HCT116 (cell line): ENCODE measurements at regions not wholly inside any gene's neighbourhood (a gene's known extent, or its start where the extent isn't known, plus 50 kb on each side); places are given as distances from the start of the nearest gene placed in this dataset.

Experiments used
- ATAC-seq: fragments of 200-7000 bp; cut with Tn5 transposase; 2 replicates; pipeline ENCODE4 v1.9.1; 2020; ENCODE audit warnings: mild to moderate bottlenecking, moderate library complexity
- BruUV-seq: library from RNA; stranded (reverse); fragments of 400-500 nt; replicated peaks from 2 replicates; lab custom pipeline; 2021; lab: Mats Ljungman, UMichigan
- CTCF ChIA-PET: fragments of 300-600 bp; sonication (Branson Sonifier 250); formaldehyde crosslinking; loops from one replicate; lab custom pipeline; 2021; ENCODE audit warnings: antibody characterized with exemption; lab: Charles Lee
- POLR2A ChIA-PET: fragments of 300-600, 350-600 bp; sonication (Branson Sonifier 250); formaldehyde crosslinking; loops from one replicate; lab custom pipeline; 2021; ENCODE audit warnings: antibody characterized with exemption; lab: Charles Lee
- RAD21 ChIA-PET, 2 experiments: fragments of 300-600 bp; sonication (Branson Sonifier 250); formaldehyde crosslinking; loops; one replicate each; lab custom pipeline; 2023; ENCODE audit warnings: low total read pairs in 2 of 2; ENCODE audit not compliant: uncharacterized antibody in 2 of 2, unreplicated experiment in 2 of 2, low non-redundant PET in 1 of 2; lab: Charles Lee
- DNase-seq: peaks from one replicate; pipeline ENCODE4 v3.0.0-alpha.2; 2010; ENCODE audit warnings: low read depth, low spot score
- H2AFZ ChIP-seq: fragments of 200-600 bp; shearing (Covaris generic), sonication (generic); 2 replicates; pipeline ENCODE4 v1.6.1; 2017; ENCODE audit warnings: low read depth, mixed run types, mixed read lengths, antibody characterized with exemption, low read length; ENCODE audit not compliant: poor library complexity, severe bottlenecking
- H3K27ac ChIP-seq: 2 replicates; pipeline ENCODE4 v1.5.1; 2012; ENCODE audit warnings: low read depth, low read length
- H3K27me3 ChIP-seq: fragments of 200-600 bp; sonication (generic); 2 replicates; pipeline ENCODE4 v1.6.1; 2016; ENCODE audit warnings: mixed run types, low read length, mixed read lengths; ENCODE audit not compliant: insufficient read depth
- H3K36me3 ChIP-seq, 2 experiments: fragments of 200-500 bp in 1 of 2; fragments of 200-600 bp in 1 of 2; sonication (Bioruptor generic) in 1 of 2; sonication (generic) in 1 of 2; 2 replicates each; pipeline versions ENCODE4 v1.5.1 to v1.6.1; 2014 to 2016; ENCODE audit warnings: low read length in 2 of 2, inconsistent platforms in 1 of 2, mixed read lengths in 1 of 2, mixed run types in 1 of 2; ENCODE audit not compliant: insufficient read depth in 2 of 2, control insufficient read depth in 1 of 2
- H3K4me1 ChIP-seq, 2 experiments: fragments of 200-600 bp in 1 of 2; sonication (generic) in 1 of 2; 2 replicates each; pipeline versions ENCODE4 v1.5.1 to v1.6.1; 2012 to 2017; ENCODE audit warnings: low read length in 2 of 2, inconsistent platforms in 1 of 2, mild to moderate bottlenecking in 1 of 2, mixed read lengths in 1 of 2, mixed run types in 1 of 2, moderate library complexity in 1 of 2; ENCODE audit not compliant: insufficient read depth in 2 of 2, control insufficient read depth in 1 of 2
- H3K4me2 ChIP-seq: fragments of 200-600 bp; sonication (generic); 2 replicates; pipeline ENCODE4 v1.6.1; 2017; ENCODE audit warnings: mixed run types, low read length, mixed read lengths
- H3K4me3 ChIP-seq, 2 experiments: fragments of 200-600 bp in 1 of 2; sonication (generic) in 1 of 2; replicated peaks in 1 of 2; 2 replicates each; pipeline ENCODE4 v1.5.1; 2011 to 2016; ENCODE audit warnings: low read length in 2 of 2, control low read depth in 1 of 2, low read depth in 1 of 2, mild to moderate bottlenecking in 1 of 2, mixed read lengths in 1 of 2, mixed run types in 1 of 2
- H3K79me2 ChIP-seq: fragments of 200-600 bp; sonication (generic); 2 replicates; pipeline ENCODE4 v1.6.1; 2017; ENCODE audit warnings: mild to moderate bottlenecking, mixed run types, low read length, moderate library complexity, mixed read lengths; ENCODE audit not compliant: insufficient read depth
- H3K9ac ChIP-seq: fragments of 200-600 bp; sonication (generic); 2 replicates; pipeline ENCODE4 v1.6.1; 2016; ENCODE audit warnings: low read length, mixed read lengths
- H3K9me2 ChIP-seq: fragments of 200-600 bp; sonication (generic), shearing (Covaris generic); 2 replicates; pipeline ENCODE4 v1.6.1; 2017; ENCODE audit warnings: mixed run types, mild to moderate bottlenecking, moderate library complexity; ENCODE audit not compliant: insufficient read depth
- H3K9me3 ChIP-seq, 2 experiments: fragments of 200-500 bp in 1 of 2; fragments of 200-600 bp in 1 of 2; sonication (Bioruptor generic) in 1 of 2; sonication (generic) in 1 of 2; 2 replicates each; pipeline ENCODE4 v1.6.1; 2014 to 2017; ENCODE audit warnings: low read length in 2 of 2, mixed read lengths in 2 of 2, inconsistent platforms in 1 of 2, low read depth in 1 of 2, mild to moderate bottlenecking in 1 of 2, mixed run types in 1 of 2, moderate library complexity in 1 of 2; ENCODE audit not compliant: control insufficient read depth in 1 of 2, insufficient read depth in 1 of 2
- H4K20me1 ChIP-seq: fragments of 200-600 bp; sonication (generic), shearing (Covaris generic); 2 replicates; pipeline ENCODE4 v1.6.1; 2017; ENCODE audit warnings: mixed run types, mild to moderate bottlenecking, moderate library complexity; ENCODE audit not compliant: insufficient read depth
- CEBPB ChIP-seq: IDR thresholded peaks from 2 replicates; pipeline ENCODE4 v1.6.1; 2012; ENCODE audit warnings: low read depth
- ELF1 ChIP-seq: IDR thresholded peaks from 2 replicates; pipeline ENCODE4 v1.6.1; 2012; ENCODE audit warnings: low read depth, borderline replicate concordance
- FOSL1 ChIP-seq: IDR thresholded peaks from 2 replicates; pipeline ENCODE4 v1.6.1; 2012; ENCODE audit warnings: low read depth
- JUND ChIP-seq: IDR thresholded peaks from 2 replicates; pipeline ENCODE4 v1.6.1; 2012
- POLR2A ChIP-seq: IDR thresholded peaks from 2 replicates; pipeline ENCODE4 v1.7.0; 2011; ENCODE audit warnings: borderline replicate concordance; ENCODE audit not compliant: insufficient read depth, insufficient read length; ENCODE audit errors: extremely low read depth
- POLR2AphosphoS5 ChIP-seq: IDR thresholded peaks from 2 replicates; pipeline ENCODE4 v1.6.1; 2011; ENCODE audit warnings: mild to moderate bottlenecking, low read depth, low read length, moderate library complexity
- SP1 ChIP-seq: IDR thresholded peaks from 2 replicates; pipeline ENCODE4 v1.6.1; 2012; ENCODE audit warnings: low read depth
- SRF ChIP-seq: IDR thresholded peaks from 2 replicates; pipeline ENCODE4 v1.6.1; 2012; ENCODE audit warnings: low read depth
- TCF7L2 ChIP-seq: IDR thresholded peaks from 2 replicates; pipeline ENCODE4 v1.7.0; 2011; ENCODE audit warnings: borderline replicate concordance, inconsistent platforms; ENCODE audit not compliant: insufficient read depth, insufficient read length; ENCODE audit errors: extremely low read depth
- intact Hi-C: fragments of 100-400 bp; cut with micrococcal nuclease; formaldehyde crosslinking; loops from 2 replicates; pipeline ENCODE4 v1.10.0; 2022
- TF ChIP-seq, protein P1 (sequence below): IDR thresholded peaks from 2 replicates; pipeline ENCODE4 v1.6.1; 2012

DNA sequence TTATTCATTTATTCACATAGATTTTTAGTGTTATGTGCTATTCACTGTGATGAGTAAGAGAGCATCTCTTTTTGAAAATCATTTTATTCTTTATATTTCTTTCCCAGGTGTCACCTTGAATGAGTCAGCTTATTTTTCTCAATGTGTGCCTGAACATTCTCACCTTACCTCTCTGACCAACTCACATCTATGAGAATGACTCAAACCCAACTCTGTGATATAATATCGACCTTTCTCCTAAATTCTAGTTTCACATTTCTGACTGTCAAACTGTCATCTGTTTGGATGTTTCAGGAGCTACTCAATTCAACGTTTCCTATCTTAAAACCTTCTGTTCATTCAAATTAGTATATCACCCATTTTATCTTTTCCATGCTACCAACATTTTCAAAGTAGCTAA, 630.8 kb downstream of the RERGL start:
- CTCF ChIA-PET = no interaction called here

DNA sequence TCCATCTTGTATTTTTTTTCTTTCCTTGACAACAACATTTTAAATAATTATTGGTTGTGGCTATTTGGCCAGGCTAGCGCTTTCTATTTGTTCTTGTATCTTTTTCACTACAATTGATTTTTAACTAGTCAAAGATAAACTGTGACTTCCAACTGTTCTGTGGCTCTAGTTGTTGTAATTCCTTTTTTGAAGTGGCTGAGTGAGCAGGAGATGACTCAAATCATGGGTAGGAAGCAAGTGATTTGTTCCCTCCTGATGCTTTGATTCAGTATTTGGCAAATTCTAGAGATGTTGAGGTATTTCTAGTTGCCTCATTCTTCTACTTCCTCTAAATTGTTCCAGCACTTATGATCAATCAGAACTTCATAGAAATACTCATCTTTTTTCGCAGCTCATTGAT, 633.5 kb downstream of the RERGL start:
- no peaks in the 10 kb centered on the region for H3K9me3 ChIP-seq
- POLR2A ChIA-PET = no interaction called here
- H3K27me3 ChIP-seq = no peaks in the 10 kb centered on the region
- H3K9me2 ChIP-seq = no peaks in the 10 kb centered on the region
- no peak overlapping the region for H3K27ac ChIP-seq
- intact Hi-C loops = no loop called here
- no peak overlapping the region for H3K9ac ChIP-seq
- CTCF ChIA-PET = no interaction called here
- no peaks in the 10 kb centered on the region for H3K79me2 ChIP-seq
- TF ChIP-seq SRF (no peak), CEBPB (no peak), FOSL1 (peak; percentile 12; the same call in 1 of the 2 replicates), TCF7L2 (no peak), SP1 (no peak), POLR2AphosphoS5 (no peak)
- TF ChIP-seq, protein P1, sequence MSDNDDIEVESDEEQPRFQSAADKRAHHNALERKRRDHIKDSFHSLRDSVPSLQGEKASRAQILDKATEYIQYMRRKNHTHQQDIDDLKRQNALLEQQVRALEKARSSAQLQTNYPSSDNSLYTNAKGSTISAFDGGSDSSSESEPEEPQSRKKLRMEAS = no peak
- TF ChIP-seq, all 23 proteins: peak for 1
- RAD21 ChIA-PET = no interaction called here
- no TSS peak for BruUV-seq
- no peak overlapping the region for H2AFZ ChIP-seq
- H3K4me2 ChIP-seq = no peak overlapping the region
- ATAC-seq (no peak), DNase-seq (no peak)
- no peaks in the 10 kb centered on the region for H3K4me1 ChIP-seq
- H3K36me3 ChIP-seq = no peaks in the 10 kb centered on the region
- no peak overlapping the region for H3K4me3 ChIP-seq
- no peaks in the 10 kb centered on the region for H4K20me1 ChIP-seq

More for the DNA sequence above, 630.8 kb downstream of the RERGL start:
- POLR2A ChIA-PET = no interaction called here
- Histone ChIP-seq H4K20me1 (no peaks in the 10 kb centered on the region), H3K79me2 (no peaks in the 10 kb centered on the region), H3K9me2 (no peaks in the 10 kb centered on the region), H2AFZ (no peak overlapping the region), H3K9ac (no peak overlapping the region), H3K4me3 (no peak overlapping the region), H3K4me1 (no peaks in the 10 kb centered on the region), H3K36me3 (no peaks in the 10 kb centered on the region), H3K27ac (no peak overlapping the region), H3K27me3 (no peaks in the 10 kb centered on the region), H3K9me3 (no peaks in the 10 kb centered on the region), H3K4me2 (no peak overlapping the region)
- no peak for ATAC-seq
- RAD21 ChIA-PET = no interaction called here
- no peak for DNase-seq
- intact Hi-C loops = no loop called here
- BruUV-seq = no TSS peak
- TF ChIP-seq ELF1 (no peak), JUND (no peak), POLR2A (no peak), TCF7L2 (no peak), POLR2AphosphoS5 (no peak)
- TF ChIP-seq, protein P1 = no peak
